Adrenal gland (tissue), 5 donors: ENCODE measurements at regions not wholly inside any gene's neighbourhood (a gene's known extent, or its start where the extent isn't known, plus 50 kb on each side); places are given as distances from the start of the nearest gene placed in this dataset.

Experiments used
- CTCF ChIP-seq, 6 experiments: fragments of 450-650 bp in 4 of 6; fragments of 200-600 bp in 2 of 6; sonication (generic) in 1 of 6; IDR thresholded peaks; 1 replicate in 5 of 6; 2 replicates in 1 of 6; pipeline versions ENCODE4 v1.5.1 to v1.8.0; 2016 to 2021; ENCODE audit warnings: antibody characterized with exemption in 6 of 6, mild to moderate bottlenecking in 2 of 6, moderate library complexity in 1 of 6
- POLR2A ChIP-seq, 2 donors: fragments of 450-650 bp; IDR thresholded peaks; one replicate each; pipeline ENCODE4 v1.6.1; 2017; ENCODE audit warnings: antibody characterized with exemption in 2 of 2, mild to moderate bottlenecking in 2 of 2, moderate library complexity in 1 of 2
- donor health status: DM: no; HTN: no; CAD: no.

GRCh38 chr1:96580920-96581319 lies 140.7 kb upstream of the PTBP2 start:
- no peak for TF ChIP-seq CTCF (IDR thresholded peaks at IDR 0.05)
- no peak for TF ChIP-seq POLR2A (IDR thresholded peaks at IDR 0.05)
